HG02623 (cell line): ENCODE measurements at regions not wholly inside any gene's neighbourhood (a gene's known extent, or its start where the extent isn't known, plus 50 kb on each side); places are given as distances from the start of the nearest gene placed in this dataset.
"Not testable (repeated sequence)": the region's sequence is repeated elsewhere in the genome, so short reads cannot be mapped to it uniquely, and the experiment has no call there.

Experiments
- ATAC-seq: cut with Tn5 transposase; IDR thresholded peaks from one replicate; pipeline ENCODE4 v1.9.1; 2021; ENCODE audit warnings: moderate library complexity; ENCODE audit not compliant: unreplicated experiment

DNA sequence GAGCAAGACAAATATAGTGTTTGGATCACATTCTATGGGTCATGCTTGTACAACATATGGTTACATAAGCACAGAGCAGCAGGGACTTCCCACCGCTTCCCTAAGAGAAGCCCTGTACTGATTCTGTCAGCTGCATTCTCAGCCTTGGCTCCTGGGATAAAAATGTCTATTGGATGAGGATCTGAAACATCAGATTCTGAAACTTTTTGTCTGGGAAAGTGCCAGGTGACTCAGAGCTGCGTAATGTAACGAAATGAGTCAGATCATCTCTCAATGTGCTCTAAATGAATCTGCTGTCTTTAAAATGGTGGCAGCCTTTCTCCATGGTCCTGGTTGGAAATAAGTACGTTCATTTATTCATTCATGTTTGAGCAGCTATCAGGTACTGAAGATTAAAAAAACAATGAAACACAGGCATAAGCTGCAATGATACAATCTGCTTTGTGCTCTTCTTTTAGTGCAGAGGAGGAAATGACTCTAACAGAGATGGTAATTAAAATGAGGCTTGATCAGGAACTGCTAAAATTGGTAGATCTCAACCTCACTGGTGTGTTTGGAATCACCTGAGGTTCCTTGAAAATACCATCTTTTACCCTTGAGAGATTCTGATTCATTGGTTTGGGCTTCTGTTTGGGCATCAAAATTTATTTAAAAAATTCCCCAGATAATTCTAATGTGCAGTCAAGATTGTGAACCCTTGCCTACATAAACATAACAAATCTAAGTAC is 99.1 kb upstream of the NAP1L1 start:
- ATAC-seq, result peak; percentile 77

DNA sequence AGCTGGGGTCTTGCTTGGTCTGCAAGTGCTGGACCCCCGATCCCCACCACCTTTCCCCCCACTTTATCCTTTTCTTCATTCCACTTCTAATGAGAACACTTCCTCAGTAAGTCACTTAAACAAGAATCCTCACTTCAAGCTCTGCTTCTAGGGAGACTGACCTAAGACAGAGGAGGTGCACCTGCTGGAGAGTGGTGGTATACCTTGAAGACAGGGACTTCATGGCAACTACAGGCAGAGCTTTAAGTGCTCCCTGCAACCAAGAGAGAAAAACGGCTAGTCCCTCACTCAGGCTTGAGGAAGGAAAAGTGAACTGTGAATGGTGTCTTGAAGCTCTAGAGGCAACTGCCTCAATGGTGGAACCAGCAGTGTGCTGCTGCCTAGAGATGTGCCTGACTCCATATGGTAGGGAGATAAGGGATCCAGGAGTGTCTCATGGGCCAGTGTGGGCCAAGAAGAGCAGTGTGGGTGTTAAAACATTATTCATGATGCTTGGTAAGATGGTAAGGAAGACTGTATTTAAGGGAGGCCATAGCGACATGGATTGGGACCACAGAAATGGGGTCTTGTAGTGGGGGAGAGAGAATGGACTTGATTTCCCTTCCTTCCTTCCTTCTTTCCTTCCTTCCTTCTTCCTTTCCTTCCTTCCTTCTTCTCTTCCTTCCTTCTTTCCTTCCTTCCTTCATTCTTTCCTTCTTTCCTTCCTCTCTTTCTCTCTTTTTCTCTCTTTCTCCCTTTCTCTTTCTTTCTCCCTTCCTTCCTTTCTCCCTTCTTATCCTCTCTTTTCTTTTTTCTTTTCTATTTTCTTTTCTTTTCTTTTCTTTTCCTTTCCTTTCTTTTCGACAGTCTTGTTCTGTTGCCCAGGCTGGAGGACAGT is 96.2 kb upstream of the NAP1L1 start:
- no peak for ATAC-seq

DNA sequence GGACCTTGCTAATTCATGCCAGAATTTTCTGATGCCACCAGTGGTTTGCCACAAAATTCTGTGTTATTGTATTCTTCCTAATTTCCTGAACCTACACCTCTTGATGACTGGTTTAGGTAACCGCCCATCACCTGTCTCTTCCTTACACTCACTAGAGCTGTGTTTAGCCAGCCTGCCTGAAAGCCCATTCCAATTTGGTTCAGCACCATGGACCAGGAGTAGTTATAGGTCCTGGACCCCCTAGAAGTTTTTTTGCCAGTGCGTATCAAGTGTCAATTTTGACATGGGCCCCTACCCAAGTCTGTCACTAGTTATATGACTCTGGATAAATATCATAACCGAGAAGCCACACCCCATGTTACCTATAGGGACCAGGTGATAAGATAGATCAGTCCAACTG is 94.0 kb upstream of the NAP1L1 start:
- ATAC-seq, result no peak

DNA sequence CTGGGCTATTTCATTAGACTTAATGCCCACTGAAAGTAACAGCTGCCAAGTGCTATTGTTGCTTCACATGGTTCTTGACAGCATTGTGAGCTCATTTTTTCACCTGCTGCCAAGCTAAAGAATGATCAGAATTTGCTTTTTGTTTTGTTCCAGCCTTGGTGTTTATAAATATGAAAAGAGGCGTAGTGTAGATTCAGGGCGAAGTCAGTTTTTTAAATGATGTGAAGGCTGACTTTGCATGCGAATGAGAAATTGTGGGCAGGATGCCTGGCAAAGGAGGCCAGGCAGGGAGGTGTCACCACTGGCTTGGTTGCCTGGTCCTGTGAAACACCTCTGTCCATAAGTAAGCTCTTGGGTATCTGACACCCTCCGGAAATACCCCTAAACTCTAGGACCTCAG is 93.3 kb upstream of the NAP1L1 start:
- no peak for ATAC-seq

DNA sequence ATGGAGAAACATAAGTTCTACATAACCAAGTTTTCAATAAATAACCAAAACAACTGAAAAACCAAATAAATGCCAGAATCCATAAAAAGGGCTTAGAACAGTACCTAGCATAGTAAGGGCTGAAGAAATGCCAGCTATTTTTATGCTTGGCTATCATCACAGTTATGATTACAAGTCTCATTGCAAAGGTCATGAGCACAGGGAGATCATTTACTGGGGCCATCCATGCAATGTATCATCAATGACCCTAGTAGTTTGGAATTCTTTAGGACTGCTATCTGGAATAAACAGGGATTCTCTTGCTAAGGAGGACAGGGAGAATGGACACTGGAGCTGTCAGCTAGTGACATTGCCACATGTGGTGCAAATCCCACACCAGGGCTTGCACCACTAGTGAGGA is 92.5 kb upstream of the NAP1L1 start:
- ATAC-seq, result no peak

DNA sequence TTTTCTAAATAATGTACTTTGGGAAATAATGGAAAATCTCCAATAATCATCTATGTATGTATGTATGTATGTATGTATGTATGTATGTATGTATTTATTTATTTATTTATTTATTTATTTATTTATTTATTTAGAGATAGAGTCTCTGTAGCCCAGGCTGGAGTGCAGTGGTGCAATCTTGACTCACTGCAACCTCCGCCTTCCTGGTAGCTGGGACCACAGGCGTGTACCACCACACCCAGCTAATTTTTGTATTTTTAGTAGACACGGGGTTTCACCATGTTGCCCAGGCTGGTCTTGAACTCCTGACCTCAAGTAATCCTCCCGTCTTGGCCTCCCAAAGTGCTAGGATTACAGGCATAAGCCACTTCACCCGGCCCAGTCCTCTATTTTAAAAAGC is 91.5 kb upstream of the NAP1L1 start:
- not testable (repeated sequence) for ATAC-seq

DNA sequence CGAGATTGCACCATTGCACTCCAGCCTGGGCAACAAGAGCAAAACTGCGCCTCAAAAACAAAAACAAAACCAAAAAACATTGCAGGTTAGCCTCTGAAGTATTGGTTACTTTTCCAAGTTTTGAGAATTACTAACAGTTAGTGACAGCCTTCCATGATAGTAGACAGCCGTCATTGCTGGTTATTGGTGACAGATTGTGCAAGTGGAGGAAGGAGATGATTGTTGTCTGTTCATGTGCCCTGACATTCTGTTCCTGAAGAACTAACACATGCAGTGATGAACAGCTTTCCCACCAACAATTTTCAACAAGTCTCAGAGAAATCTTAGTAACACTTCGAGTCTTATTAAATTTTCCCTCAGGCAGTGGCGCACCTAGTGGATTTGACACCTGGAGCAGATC is 89.3 kb upstream of the NAP1L1 start:
- no peak for ATAC-seq

DNA sequence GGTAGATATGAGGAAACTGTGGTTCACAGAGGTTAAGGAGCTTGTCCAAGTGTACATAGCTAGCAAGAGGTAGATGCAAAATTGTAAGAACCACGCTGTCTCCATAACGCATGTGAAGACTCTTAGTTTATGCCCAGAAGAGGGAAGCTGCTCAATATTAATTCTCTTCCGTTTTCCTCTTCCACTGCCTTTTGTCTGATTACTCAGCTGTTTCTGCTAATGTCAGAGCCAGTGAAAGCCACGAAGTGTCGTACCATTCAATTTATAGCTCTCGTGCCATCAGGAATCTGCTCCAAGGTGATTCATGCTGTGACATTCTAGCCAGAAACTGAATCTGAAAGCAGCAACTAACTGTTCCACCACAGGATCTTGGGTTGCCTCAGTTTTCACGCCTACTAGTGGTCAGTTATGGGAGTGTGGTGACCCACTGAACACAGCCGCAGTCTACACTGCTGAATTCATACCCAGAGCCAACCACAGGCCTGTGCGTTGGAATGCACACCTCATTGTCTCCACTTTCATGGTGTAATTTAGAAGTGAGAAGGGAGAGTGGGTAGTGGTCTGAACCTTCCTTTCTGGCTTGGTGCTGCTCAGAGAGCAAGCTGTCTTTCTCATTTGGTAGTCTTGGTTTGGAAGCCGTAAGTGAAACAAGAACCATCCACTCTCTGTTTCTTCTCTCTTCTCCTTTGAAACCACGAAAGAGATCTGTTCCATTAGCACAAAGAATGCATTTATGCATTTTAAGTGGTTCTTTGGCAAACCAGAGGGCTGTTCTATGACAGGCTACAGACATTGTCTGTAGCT is 74.2 kb upstream of the NAP1L1 start:
- ATAC-seq, result peak; percentile 99

DNA sequence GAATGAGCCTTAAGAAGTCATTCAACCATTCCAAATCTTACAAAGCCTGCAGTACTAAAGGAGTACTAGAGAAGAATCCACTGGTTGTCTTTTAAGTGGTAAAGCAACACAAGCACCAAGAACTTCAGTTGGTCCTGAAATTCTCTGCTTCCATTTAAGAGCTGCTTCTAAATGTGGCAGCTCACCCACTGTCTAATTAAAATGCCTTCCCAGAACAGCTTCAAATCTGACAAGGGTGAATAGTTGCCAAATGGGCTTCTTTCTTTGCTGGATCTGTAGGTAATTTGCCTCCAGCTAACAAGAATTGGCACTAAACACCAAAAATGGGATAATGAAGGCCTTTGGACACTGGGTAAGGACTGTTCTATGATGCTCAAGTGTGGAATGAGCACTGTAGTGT is 72.2 kb upstream of the NAP1L1 start:
- no peak for ATAC-seq

DNA sequence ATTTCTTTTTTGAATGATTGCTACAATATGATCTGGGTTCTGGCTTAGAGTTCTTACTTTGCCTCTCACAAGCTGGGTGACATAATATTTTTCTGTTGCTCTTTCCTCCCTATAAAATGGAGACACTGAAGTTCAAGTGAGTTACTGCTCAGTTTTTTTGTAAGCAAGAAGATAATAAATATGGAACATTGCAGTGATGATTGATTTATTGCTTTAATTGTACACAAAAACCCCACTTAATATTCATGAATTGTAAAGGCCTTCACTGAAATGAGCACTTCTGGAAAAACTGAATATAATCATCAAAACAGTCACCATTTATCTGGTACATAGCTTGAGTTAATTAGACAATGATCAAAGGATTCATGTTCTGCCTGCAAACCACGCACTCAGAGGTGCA is 71.8 kb upstream of the NAP1L1 start:
- no peak for ATAC-seq

DNA sequence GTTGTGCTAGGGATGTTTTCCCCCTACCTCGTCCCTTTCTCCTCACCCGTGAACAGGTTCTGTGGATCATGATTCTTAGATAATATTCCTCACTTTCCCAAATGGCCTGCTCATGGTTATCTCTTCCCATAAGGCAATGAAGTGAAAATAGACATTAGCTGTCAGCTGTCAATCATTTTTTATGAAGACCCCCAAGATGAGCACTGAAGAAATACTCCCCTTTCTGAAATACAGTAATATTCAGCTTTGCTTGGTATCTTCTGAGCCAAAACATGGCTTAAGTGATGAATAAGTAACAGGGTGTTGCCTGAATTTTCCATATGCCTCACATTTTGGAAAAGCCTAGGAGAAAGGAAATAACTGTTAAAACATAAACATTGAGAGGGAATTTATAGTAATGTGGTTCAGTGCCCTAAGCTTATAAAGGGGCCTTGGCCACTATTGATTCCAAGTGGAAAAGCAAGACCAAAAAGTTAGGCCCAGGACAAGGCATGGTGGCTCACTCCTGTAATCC is 70.7 kb upstream of the NAP1L1 start:
- ATAC-seq, result no peak

DNA sequence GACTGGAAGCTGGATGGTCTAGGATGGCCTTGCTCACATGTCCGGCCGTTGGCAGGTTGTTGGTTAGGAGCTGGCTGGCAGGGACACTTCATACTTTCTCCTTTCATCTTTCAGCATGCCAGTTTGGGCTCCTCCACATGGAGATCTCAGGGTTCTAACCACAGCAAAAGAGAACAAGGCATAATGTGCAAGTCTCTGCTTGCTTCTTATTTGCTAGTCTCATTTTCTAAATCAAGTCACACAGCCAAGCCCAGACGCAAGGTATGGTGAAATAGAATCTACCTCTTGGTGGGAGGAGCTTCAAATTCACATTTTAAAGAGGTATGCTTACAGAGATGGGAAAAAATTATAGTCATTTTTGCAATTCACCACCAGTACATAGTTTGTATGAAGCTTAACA is 69.1 kb upstream of the NAP1L1 start:
- ATAC-seq, result no peak

DNA sequence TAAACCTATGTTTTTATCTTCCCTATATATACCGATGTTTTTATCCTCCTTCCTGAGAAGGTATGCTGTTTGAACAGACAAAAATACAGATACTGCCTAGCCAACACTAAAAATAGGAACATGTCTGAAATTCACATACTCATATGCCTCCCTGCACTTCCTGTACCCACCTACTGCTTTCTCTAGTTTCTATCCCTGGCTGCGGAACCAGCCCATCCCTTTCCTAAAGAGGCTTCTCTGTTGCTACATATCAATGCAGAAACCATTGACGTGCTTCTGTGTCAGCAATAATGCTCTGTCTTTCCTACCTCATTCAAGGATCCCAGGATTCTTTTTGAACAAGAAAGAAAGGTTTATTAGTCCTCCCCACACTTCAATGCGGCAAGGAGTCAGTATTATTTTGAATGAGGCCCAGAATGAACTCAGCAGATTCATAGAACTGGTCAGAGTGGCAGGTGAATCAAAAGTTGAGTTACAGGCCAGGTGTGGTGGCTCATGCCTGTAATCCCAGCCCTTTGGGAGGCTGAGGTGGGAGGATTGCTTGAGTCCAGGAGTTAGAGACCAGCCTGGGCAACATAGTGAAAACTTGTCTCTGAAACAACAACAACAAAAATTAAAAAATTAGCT is 67.8 kb upstream of the NAP1L1 start:
- ATAC-seq, result peak; percentile 89

DNA sequence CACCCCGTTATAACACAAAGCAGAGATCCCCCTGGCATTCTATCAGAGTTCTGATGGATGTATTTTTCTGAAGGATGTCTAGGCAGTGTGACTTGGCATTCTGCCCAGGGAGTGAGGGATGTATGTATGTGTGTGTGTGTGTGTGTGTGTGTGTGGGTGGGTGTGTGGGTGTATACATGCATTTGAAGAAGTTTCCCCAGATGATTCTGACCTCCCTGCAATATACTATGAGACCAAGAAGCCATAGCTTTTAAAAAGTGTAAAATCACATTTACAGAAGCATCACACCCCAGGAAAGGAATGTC is 59.7 kb upstream of the NAP1L1 start:
- ATAC-seq, result no peak

DNA sequence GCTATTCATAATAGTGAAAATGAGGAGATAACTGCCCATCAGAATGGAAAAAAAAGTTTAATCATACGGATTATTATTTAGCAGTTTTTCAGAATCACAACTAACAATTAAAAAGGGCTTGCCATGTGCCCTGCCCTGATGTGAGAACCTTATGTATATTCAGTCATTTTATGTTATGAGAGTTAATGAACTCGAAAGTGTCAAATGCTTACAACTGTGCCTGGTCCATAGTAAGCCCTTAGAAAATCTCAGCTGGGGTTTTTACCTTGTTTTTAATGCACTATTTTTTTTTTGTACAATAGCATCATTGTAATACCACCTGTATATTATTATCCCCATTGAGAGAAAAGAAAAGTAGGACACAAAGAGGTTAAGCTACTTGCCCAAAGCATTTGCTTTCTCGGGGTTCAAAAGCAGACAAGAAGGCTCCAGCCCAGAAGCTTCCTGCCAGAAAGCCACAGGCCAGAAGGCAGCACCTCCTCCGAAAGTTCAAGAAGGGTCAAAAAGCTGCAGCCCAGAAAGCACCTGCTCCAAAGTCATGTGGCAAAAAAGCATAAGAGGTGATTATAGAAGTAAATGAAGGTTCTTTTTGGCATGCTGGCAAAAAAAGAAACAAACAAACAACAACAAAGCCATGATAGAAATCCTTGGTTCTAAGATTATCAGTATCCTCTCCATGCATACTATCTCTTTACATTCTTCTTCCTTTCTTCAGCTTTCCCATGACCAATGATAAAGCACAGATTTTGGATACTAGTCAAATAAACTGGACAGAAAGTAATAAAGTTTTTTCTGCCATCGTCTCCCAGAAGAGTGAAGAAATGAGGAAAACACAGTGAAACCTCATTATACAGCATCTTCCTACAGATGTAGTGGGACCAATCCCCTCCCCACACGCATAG is 59.1 kb upstream of the NAP1L1 start:
- ATAC-seq, result peak; percentile 99

DNA sequence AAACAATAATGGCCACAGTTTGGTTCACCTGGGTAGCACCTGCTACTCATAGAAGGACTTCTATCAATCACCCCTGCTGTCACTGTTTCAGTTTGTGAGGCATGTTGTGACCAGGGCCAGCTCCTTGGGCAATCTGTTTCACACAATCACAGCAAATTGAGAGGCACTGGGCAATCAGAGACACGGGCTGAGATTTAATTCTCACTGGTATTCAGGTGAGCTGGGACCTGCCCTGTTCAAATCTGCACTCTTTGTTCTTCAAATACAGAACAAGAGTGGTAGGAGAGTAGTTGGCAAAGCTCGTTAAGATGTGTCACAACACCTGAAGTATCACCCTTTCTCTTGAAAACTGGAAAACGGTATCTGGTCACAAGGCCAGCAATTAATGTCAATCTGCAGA is 57.8 kb upstream of the NAP1L1 start:
- no peak for ATAC-seq

DNA sequence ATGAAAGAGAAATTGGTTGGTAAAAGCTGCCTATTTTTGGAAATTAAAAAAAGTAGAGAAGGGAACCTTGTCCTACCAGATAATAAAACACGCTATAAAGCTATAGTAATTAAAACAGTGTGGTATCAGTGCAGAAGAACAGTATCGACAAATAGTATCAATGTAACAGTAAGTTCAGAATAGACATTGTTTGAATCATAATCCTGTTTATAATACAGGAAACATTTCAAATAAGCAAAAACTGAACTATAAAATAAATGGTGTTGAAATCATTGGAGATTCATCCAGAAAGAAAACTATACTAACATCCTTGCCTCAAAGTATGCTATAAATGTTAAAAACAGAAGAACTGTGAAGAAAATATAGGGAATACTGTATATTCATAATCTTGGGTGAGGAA is 54.2 kb upstream of the NAP1L1 start:
- no peak for ATAC-seq

DNA sequence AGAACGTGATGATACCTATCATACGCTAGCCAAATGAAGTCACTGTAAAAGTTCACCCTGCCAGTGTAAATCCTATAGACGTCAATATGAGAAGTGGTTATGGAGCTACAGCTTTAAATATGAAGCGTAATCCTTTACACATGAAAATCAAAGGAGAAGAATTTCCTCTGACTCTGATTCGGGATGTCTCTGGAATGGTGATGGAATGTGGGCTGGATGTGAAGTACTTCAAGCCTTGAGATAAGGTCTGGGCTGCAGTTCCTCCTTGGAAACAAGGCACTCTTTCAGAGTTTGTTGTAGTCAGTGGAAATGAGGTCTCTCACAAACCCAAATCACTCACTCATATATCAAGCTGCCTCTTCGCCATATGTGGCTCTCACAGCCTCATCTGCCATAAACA is 53.1 kb upstream of the NAP1L1 start:
- no peak for ATAC-seq

DNA sequence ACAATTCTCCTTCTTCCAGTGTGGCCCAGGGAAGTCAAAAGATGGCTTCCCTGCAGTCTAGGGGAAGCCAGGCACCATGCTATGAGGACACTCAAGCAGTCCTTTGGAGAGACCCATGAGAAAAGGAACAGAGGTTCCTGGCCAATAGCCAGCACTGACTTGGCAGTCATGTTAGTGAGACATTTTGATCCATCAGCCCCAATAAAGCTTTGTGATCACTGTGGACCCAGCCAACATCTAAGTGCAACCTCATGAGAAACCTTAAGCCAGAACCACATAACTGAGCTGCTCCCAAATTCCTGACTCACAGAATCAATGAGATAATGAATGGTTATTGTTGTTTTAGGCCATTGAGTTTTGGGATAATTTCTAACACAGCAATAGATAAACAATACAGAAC is 51.0 kb upstream of the NAP1L1 start:
- no peak for ATAC-seq
